ENCODE measurements at regions not wholly inside any gene's neighbourhood (a gene's known extent, or its start where the extent isn't known, plus 50 kb on each side); places are given as distances from the start of the nearest gene placed in this dataset.
"Not testable (repeated sequence)": the region's sequence is repeated elsewhere in the genome, so short reads cannot be mapped to it uniquely, and the experiment has no call there.

GRCh38 chr2:95761556-95761955, 169.8 kb downstream of the TRIM43 start:
- ATAC-seq = no peak
- no peak for TF ChIP-seq ZC3H10 (CRISPR knock-in tag; IDR thresholded peaks at IDR 0.05)
- no peak for TF ChIP-seq POU6F1 (CRISPR knock-in tag; IDR thresholded peaks at IDR 0.05; ENCODE audit: borderline replicate concordance, low read depth)
- no peak for TF ChIP-seq ZNF70 (CRISPR knock-in tag; IDR thresholded peaks at IDR 0.05)
- no peak for TF ChIP-seq ISL1 (CRISPR knock-in tag; IDR thresholded peaks at IDR 0.05)

- ATAC-seq = not testable (repeated sequence)
Measured at GRCh38 chr2:95762023-95763021, 170.5 kb downstream of the TRIM43 start.

- not testable (repeated sequence) for ATAC-seq
Measured at GRCh38 chr2:95763074-95763473, 171.3 kb downstream of the TRIM43 start.

GRCh38 chr2:95764966-95765365, 173.2 kb downstream of the TRIM43 start:
- ATAC-seq = not testable (repeated sequence)

GRCh38 chr2:95765925-95766910, 174.4 kb downstream of the TRIM43 start:
- ATAC-seq = not testable (repeated sequence)

GRCh38 chr2:95767531-95767930, 175.7 kb downstream of the TRIM43 start:
- ATAC-seq = not testable (repeated sequence)

GRCh38 chr2:95767950-95768349, 176.1 kb downstream of the TRIM43 start:
- ATAC-seq = not testable (repeated sequence)

GRCh38 chr2:95769256-95769655, 177.5 kb downstream of the TRIM43 start:
- not testable (repeated sequence) for ATAC-seq

GRCh38 chr2:95770726-95771125, 178.9 kb downstream of the TRIM43 start:
- not testable (repeated sequence) for ATAC-seq

- ATAC-seq = not testable (repeated sequence)
Measured at GRCh38 chr2:95774322-95775192, 182.8 kb downstream of the TRIM43 start.

- ATAC-seq = peak; percentile 56
Measured at GRCh38 chr2:95775193-95775531, 183.4 kb downstream of the TRIM43 start.
